Adipocyte (in vitro differentiated cells): ENCODE measurements at regions not wholly inside any gene's neighbourhood (a gene's known extent, or its start where the extent isn't known, plus 50 kb on each side); places are given as distances from the start of the nearest gene placed in this dataset.
A peak's percentile ranks its signal among the peaks of the same experiment; 100 is the strongest.

Experiments
- DNase-seq: peaks from one replicate; pipeline ENCODE4 v3.0.0-alpha.2; 2015; ENCODE audit warnings: low read depth
- H3K27me3 ChIP-seq: replicated peaks from 2 replicates; pipeline ENCODE4 v1.7.0; 2013; ENCODE audit warnings: mild to moderate bottlenecking, low read length, moderate library complexity; ENCODE audit not compliant: control insufficient read depth, insufficient read depth
- H3K36me3 ChIP-seq: 2 replicates; pipeline ENCODE4 v1.7.0; 2013; ENCODE audit warnings: low read length, mild to moderate bottlenecking, moderate library complexity; ENCODE audit not compliant: control insufficient read depth, insufficient read depth, severe bottlenecking
- H3K4me1 ChIP-seq: 2 replicates; pipeline ENCODE4 v1.7.0; 2013; ENCODE audit warnings: mild to moderate bottlenecking, low read length, moderate library complexity; ENCODE audit not compliant: control insufficient read depth, insufficient read depth
- H3K4me3 ChIP-seq: 2 replicates; pipeline ENCODE4 v1.7.0; 2013; ENCODE audit warnings: mild to moderate bottlenecking, low read length, moderate library complexity
- H3K9ac ChIP-seq: 2 replicates; pipeline ENCODE4 v1.7.0; 2013; ENCODE audit warnings: mild to moderate bottlenecking, low read length, moderate library complexity
- H3K9me3 ChIP-seq: 2 replicates; pipeline ENCODE4 v1.7.0; 2013; ENCODE audit warnings: mild to moderate bottlenecking, low read length, moderate library complexity; ENCODE audit not compliant: control insufficient read depth

- Histone ChIP-seq H3K36me3 (no peaks in the 10 kb centered on the region), H3K9me3 (no peaks in the 10 kb centered on the region), H3K27me3 (peaks cover 4% of the 10 kb centered on the region), H3K9ac (no peak overlapping the region), H3K4me3 (no peak overlapping the region), H3K4me1 (peaks cover 26% of the 10 kb centered on the region)
- DNase-seq = peak; percentile 61
Measured at GRCh38 chr20:10906834-10907233, 233.0 kb upstream of the JAG1 start.

GRCh38 chr20:10909803-10910202, 236.0 kb upstream of the JAG1 start:
- H3K4me3 ChIP-seq = no peak overlapping the region
- no peak for DNase-seq
- H3K9me3 ChIP-seq = no peaks in the 10 kb centered on the region
- H3K4me1 ChIP-seq = peaks cover 9% of the 10 kb centered on the region
- peaks cover 2% of the 10 kb centered on the region for H3K27me3 ChIP-seq
- H3K9ac ChIP-seq = no peak overlapping the region
- H3K36me3 ChIP-seq = no peaks in the 10 kb centered on the region

- DNase-seq = no peak
- Histone ChIP-seq H3K9ac (no peak overlapping the region), H3K9me3 (no peaks in the 10 kb centered on the region), H3K36me3 (no peaks in the 10 kb centered on the region), H3K27me3 (no peaks in the 10 kb centered on the region), H3K4me3 (peak overlapping the region; percentile 26), H3K4me1 (peaks cover 9% of the 10 kb centered on the region)
Measured at GRCh38 chr20:10910535-10911178, 236.9 kb upstream of the JAG1 start.

GRCh38 chr20:10911298-10911697, 237.5 kb upstream of the JAG1 start:
- Histone ChIP-seq H3K9me3 (no peaks in the 10 kb centered on the region), H3K27me3 (no peaks in the 10 kb centered on the region), H3K4me1 (peaks cover 9% of the 10 kb centered on the region), H3K4me3 (no peak overlapping the region), H3K9ac (no peak overlapping the region), H3K36me3 (no peaks in the 10 kb centered on the region)
- no peak for DNase-seq

GRCh38 chr20:10915815-10916214, 242.0 kb upstream of the JAG1 start:
- Histone ChIP-seq H3K9me3 (no peaks in the 10 kb centered on the region), H3K36me3 (no peaks in the 10 kb centered on the region), H3K4me3 (no peak overlapping the region), H3K9ac (no peak overlapping the region), H3K27me3 (no peaks in the 10 kb centered on the region), H3K4me1 (peaks cover 25% of the 10 kb centered on the region)
- DNase-seq = no peak

GRCh38 chr20:10916312-10916711, 242.5 kb upstream of the JAG1 start:
- no peak overlapping the region for H3K9ac ChIP-seq
- H3K9me3 ChIP-seq = no peaks in the 10 kb centered on the region
- H3K4me3 ChIP-seq = no peak overlapping the region
- H3K4me1 ChIP-seq = peaks cover 23% of the 10 kb centered on the region
- DNase-seq = peak; percentile 26
- H3K36me3 ChIP-seq = no peaks in the 10 kb centered on the region
- no peaks in the 10 kb centered on the region for H3K27me3 ChIP-seq

GRCh38 chr20:10917826-10918225, 244.0 kb upstream of the JAG1 start:
- no peaks in the 10 kb centered on the region for H3K36me3 ChIP-seq
- no peaks in the 10 kb centered on the region for H3K9me3 ChIP-seq
- H3K4me1 ChIP-seq = peaks cover 39% of the 10 kb centered on the region
- DNase-seq = no peak
- H3K9ac ChIP-seq = no peak overlapping the region
- no peaks in the 10 kb centered on the region for H3K27me3 ChIP-seq
- no peak overlapping the region for H3K4me3 ChIP-seq

- no peaks in the 10 kb centered on the region for H3K9me3 ChIP-seq
- no peak overlapping the region for H3K4me3 ChIP-seq
- no peaks in the 10 kb centered on the region for H3K27me3 ChIP-seq
- peak overlapping the region; percentile 40 for H3K9ac ChIP-seq
- H3K36me3 ChIP-seq = no peaks in the 10 kb centered on the region
- peaks cover 56% of the 10 kb centered on the region for H3K4me1 ChIP-seq
- DNase-seq = peak; percentile 53
Measured at GRCh38 chr20:10919396-10920140, 245.8 kb upstream of the JAG1 start.

- Histone ChIP-seq H3K9me3 (no peaks in the 10 kb centered on the region), H3K4me3 (no peak overlapping the region), H3K9ac (peak overlapping the region; percentile 40), H3K4me1 (peaks cover 63% of the 10 kb centered on the region), H3K36me3 (no peaks in the 10 kb centered on the region), H3K27me3 (no peaks in the 10 kb centered on the region)
- peak; percentile 69 for DNase-seq
Measured at GRCh38 chr20:10920396-10920795, 246.6 kb upstream of the JAG1 start.

GRCh38 chr20:10921491-10922010, 247.8 kb upstream of the JAG1 start:
- DNase-seq = peak; percentile 72
- peaks cover 63% of the 10 kb centered on the region for H3K4me1 ChIP-seq
- no peaks in the 10 kb centered on the region for H3K27me3 ChIP-seq
- H3K9me3 ChIP-seq = no peaks in the 10 kb centered on the region
- H3K4me3 ChIP-seq = no peak overlapping the region
- no peak overlapping the region for H3K9ac ChIP-seq
- no peaks in the 10 kb centered on the region for H3K36me3 ChIP-seq

GRCh38 chr20:10922506-10922905, 248.7 kb upstream of the JAG1 start:
- Histone ChIP-seq H3K9me3 (no peaks in the 10 kb centered on the region), H3K27me3 (no peaks in the 10 kb centered on the region), H3K4me3 (no peak overlapping the region), H3K9ac (peak overlapping the region; percentile 1), H3K36me3 (no peaks in the 10 kb centered on the region), H3K4me1 (peaks cover 63% of the 10 kb centered on the region)
- DNase-seq = peak; percentile 25
